Astrocyte of the hippocampus (primary cell): ENCODE measurements at regions not wholly inside any gene's neighbourhood (a gene's known extent, or its start where the extent isn't known, plus 50 kb on each side); places are given as distances from the start of the nearest gene placed in this dataset.
"Not testable (repeated sequence)": the region's sequence is repeated elsewhere in the genome, so short reads cannot be mapped to it uniquely, and the experiment has no call there.

Experiments used
- DNase-seq: peaks from one replicate; pipeline ENCODE4 v3.0.0; 2011; ENCODE audit warnings: low read depth, low spot score

- no peak for DNase-seq
Observed at GRCh38 chr7:142476077-142476476, 218.2 kb upstream of the PRSS58 start.

- no peak for DNase-seq
Observed at GRCh38 chr7:142471820-142472219, 214.0 kb upstream of the PRSS58 start.

GRCh38 chr7:142470544-142470830 is 212.6 kb upstream of the PRSS58 start:
- no peak for DNase-seq

- DNase-seq, result no peak
Observed at GRCh38 chr7:142469696-142470543, 212.1 kb upstream of the PRSS58 start.

GRCh38 chr7:142468871-142469665 is 211.2 kb upstream of the PRSS58 start:
- no peak for DNase-seq

- not testable (repeated sequence) for DNase-seq
Observed at GRCh38 chr7:142467056-142467655, 209.3 kb upstream of the PRSS58 start.

GRCh38 chr7:142463401-142463850 is 205.6 kb upstream of the PRSS58 start:
- no peak for DNase-seq

- DNase-seq, result peak; percentile 80
Observed at GRCh38 chr7:142461437-142461836, 203.6 kb upstream of the PRSS58 start.

GRCh38 chr7:142460402-142461117 is 202.7 kb upstream of the PRSS58 start:
- no peak for DNase-seq

- DNase-seq, result peak; percentile 79
Observed at GRCh38 chr7:142459551-142459963, 201.7 kb upstream of the PRSS58 start.

GRCh38 chr7:142457146-142457703 is 199.4 kb upstream of the PRSS58 start:
- DNase-seq, result no peak

- DNase-seq, result no peak
Observed at GRCh38 chr7:142455392-142455791, 197.5 kb upstream of the PRSS58 start.

- DNase-seq, result no peak
Observed at GRCh38 chr7:142454862-142455261, 197.0 kb upstream of the PRSS58 start.

GRCh38 chr7:142452791-142453190 is 194.9 kb upstream of the PRSS58 start:
- no peak for DNase-seq

GRCh38 chr7:142451817-142452216 is 194.0 kb upstream of the PRSS58 start:
- DNase-seq, result no peak

GRCh38 chr7:142451296-142451695 is 193.4 kb upstream of the PRSS58 start:
- no peak for DNase-seq

- DNase-seq, result no peak
Observed at GRCh38 chr7:142450695-142451094, 192.8 kb upstream of the PRSS58 start.

GRCh38 chr7:142450206-142450605 is 192.3 kb upstream of the PRSS58 start:
- DNase-seq, result no peak

GRCh38 chr7:142448857-142449256 is 191.0 kb upstream of the PRSS58 start:
- DNase-seq, result not testable (repeated sequence)

- no peak for DNase-seq
Observed at GRCh38 chr7:142447762-142448161, 189.9 kb upstream of the PRSS58 start.

GRCh38 chr7:142445019-142445686 is 187.3 kb upstream of the PRSS58 start:
- DNase-seq, result no peak
